SK-N-SH (cell line): ENCODE measurements at regions not wholly inside any gene's neighbourhood (a gene's known extent, or its start where the extent isn't known, plus 50 kb on each side); places are given as distances from the start of the nearest gene placed in this dataset.

Experiments used
- EP300 ChIP-seq, 2 experiments: IDR thresholded peaks; 2 replicates each; pipeline versions ENCODE4 v1.4.0 to v1.6.1; 2012; ENCODE audit warnings: borderline replicate concordance in 1 of 2, low read depth in 1 of 2, low read length in 1 of 2
- FOXJ3 ChIP-seq: sonication (generic); formaldehyde crosslinking; IDR thresholded peaks from 2 replicates; pipeline ENCODE4 v1.5.1; 2020; ENCODE audit warnings: mild to moderate bottlenecking, missing genetic modification reagents
- FOXM1 ChIP-seq: IDR thresholded peaks from 2 replicates; pipeline ENCODE4 v1.4.0; 2012; ENCODE audit warnings: low read depth, mild to moderate bottlenecking
- GABPA ChIP-seq: IDR thresholded peaks from 2 replicates; pipeline ENCODE4 v1.4.0; 2012; ENCODE audit warnings: low read depth, mild to moderate bottlenecking
- NRF1 ChIP-seq: IDR thresholded peaks from 2 replicates; pipeline ENCODE4 v1.6.1; 2012; ENCODE audit warnings: low read depth, mild to moderate bottlenecking, low read length
- POLR2AphosphoS5 ChIP-seq: IDR thresholded peaks from 2 replicates; pipeline ENCODE4 v1.6.1; 2012; ENCODE audit warnings: low read depth, low read length
- RAD21 ChIP-seq: IDR thresholded peaks from 2 replicates; pipeline ENCODE4 v1.6.1; 2012; ENCODE audit warnings: mild to moderate bottlenecking, low read length
- SIN3A ChIP-seq: IDR thresholded peaks from 2 replicates; pipeline ENCODE4 v1.6.1; 2012; ENCODE audit warnings: low read depth, mild to moderate bottlenecking, low read length, moderate library complexity, borderline replicate concordance
- SMC3 ChIP-seq: IDR thresholded peaks from 2 replicates; pipeline ENCODE4 v1.6.1; 2012; ENCODE audit warnings: low read depth, low read length, improper control_type of control experiment
- TAF1 ChIP-seq: IDR thresholded peaks from 2 replicates; pipeline ENCODE4 v1.6.1; 2012; ENCODE audit warnings: low read depth, mild to moderate bottlenecking, low read length, moderate library complexity, borderline replicate concordance
- TF ChIP-seq, protein P1 (sequence below): fragments of 200-600 bp; sonication (generic); IDR thresholded peaks from 2 replicates; pipeline ENCODE4 v1.6.1; 2017; ENCODE audit warnings: antibody characterized with exemption, mild to moderate bottlenecking, moderate library complexity
- TF ChIP-seq, protein P2 (sequence below): IDR thresholded peaks from 2 replicates; pipeline ENCODE4 v1.6.1; 2012; ENCODE audit warnings: mild to moderate bottlenecking, low read depth, low read length, moderate library complexity

DNA sequence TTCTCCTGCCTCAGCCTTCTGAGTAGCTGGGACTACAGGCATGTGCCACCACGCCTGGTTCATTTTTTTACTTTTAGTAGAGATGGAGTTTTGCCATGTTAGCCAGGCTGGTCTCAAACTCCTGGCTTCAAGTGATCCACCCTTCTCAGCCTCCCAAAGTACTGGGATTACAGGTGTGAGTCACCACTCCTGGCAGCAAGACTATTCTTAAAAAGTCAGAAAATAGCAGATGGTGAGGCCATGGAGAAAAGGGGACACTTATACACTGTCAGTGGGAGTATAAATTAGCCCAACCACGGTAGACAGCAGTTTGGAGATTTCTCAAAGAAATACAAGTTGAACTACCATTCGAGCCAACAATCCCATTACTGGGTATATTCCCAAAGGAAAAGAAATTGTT is 603.3 kb upstream of the TBL1XR1 start:
- TF ChIP-seq EP300 (IDR thresholded peaks at IDR 0.05; ENCODE audit: borderline replicate concordance in 1 of 2, low read depth in 1 of 2, low read length in 1 of 2) (0 out of 4 replicates have a peak, but pooled peaks of 1 of the 2 experiments have one; percentile 44), RAD21 (no peak), POLR2AphosphoS5 (no peak), GABPA (no peak), TAF1 (no peak), NRF1 (no peak), FOXJ3 (CRISPR knock-in tag) (no peak), SIN3A (no peak), FOXM1 (0 out of 2 replicates have a peak, but pooled peaks have one; percentile 39), SMC3 (no peak)
- TF ChIP-seq, protein P1, sequence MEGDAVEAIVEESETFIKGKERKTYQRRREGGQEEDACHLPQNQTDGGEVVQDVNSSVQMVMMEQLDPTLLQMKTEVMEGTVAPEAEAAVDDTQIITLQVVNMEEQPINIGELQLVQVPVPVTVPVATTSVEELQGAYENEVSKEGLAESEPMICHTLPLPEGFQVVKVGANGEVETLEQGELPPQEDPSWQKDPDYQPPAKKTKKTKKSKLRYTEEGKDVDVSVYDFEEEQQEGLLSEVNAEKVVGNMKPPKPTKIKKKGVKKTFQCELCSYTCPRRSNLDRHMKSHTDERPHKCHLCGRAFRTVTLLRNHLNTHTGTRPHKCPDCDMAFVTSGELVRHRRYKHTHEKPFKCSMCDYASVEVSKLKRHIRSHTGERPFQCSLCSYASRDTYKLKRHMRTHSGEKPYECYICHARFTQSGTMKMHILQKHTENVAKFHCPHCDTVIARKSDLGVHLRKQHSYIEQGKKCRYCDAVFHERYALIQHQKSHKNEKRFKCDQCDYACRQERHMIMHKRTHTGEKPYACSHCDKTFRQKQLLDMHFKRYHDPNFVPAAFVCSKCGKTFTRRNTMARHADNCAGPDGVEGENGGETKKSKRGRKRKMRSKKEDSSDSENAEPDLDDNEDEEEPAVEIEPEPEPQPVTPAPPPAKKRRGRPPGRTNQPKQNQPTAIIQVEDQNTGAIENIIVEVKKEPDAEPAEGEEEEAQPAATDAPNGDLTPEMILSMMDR = no peak
- TF ChIP-seq, protein P2, sequence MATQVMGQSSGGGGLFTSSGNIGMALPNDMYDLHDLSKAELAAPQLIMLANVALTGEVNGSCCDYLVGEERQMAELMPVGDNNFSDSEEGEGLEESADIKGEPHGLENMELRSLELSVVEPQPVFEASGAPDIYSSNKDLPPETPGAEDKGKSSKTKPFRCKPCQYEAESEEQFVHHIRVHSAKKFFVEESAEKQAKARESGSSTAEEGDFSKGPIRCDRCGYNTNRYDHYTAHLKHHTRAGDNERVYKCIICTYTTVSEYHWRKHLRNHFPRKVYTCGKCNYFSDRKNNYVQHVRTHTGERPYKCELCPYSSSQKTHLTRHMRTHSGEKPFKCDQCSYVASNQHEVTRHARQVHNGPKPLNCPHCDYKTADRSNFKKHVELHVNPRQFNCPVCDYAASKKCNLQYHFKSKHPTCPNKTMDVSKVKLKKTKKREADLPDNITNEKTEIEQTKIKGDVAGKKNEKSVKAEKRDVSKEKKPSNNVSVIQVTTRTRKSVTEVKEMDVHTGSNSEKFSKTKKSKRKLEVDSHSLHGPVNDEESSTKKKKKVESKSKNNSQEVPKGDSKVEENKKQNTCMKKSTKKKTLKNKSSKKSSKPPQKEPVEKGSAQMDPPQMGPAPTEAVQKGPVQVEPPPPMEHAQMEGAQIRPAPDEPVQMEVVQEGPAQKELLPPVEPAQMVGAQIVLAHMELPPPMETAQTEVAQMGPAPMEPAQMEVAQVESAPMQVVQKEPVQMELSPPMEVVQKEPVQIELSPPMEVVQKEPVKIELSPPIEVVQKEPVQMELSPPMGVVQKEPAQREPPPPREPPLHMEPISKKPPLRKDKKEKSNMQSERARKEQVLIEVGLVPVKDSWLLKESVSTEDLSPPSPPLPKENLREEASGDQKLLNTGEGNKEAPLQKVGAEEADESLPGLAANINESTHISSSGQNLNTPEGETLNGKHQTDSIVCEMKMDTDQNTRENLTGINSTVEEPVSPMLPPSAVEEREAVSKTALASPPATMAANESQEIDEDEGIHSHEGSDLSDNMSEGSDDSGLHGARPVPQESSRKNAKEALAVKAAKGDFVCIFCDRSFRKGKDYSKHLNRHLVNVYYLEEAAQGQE = no peak
